Ishikawa (cell line): ENCODE measurements at regions not wholly inside any gene's neighbourhood (a gene's known extent, or its start where the extent isn't known, plus 50 kb on each side); places are given as distances from the start of the nearest gene placed in this dataset.

Experiments
- CEBPB ChIP-seq: IDR thresholded peaks from 2 replicates; pipeline ENCODE4 v1.6.1; 2012
- CREB1 ChIP-seq: IDR thresholded peaks from 2 replicates; pipeline ENCODE4 v1.6.1; 2012; ENCODE audit warnings: low read depth
- EGR1 ChIP-seq: IDR thresholded peaks from 2 replicates; pipeline ENCODE4 v1.6.1; 2012
- EP300 ChIP-seq: IDR thresholded peaks from 2 replicates; pipeline ENCODE4 v1.6.1; 2012; ENCODE audit warnings: borderline replicate concordance
- FOXM1 ChIP-seq: IDR thresholded peaks from 2 replicates; pipeline ENCODE4 v1.6.1; 2012; ENCODE audit warnings: low read depth, borderline replicate concordance
- MAX ChIP-seq: IDR thresholded peaks from 2 replicates; pipeline ENCODE4 v1.6.1; 2012
- NFIC ChIP-seq: IDR thresholded peaks from 2 replicates; pipeline ENCODE4 v1.6.1; 2012
- RAD21 ChIP-seq: IDR thresholded peaks from 2 replicates; pipeline ENCODE4 v1.6.1; 2012; ENCODE audit warnings: low read depth
- TAF1 ChIP-seq: IDR thresholded peaks from 2 replicates; pipeline ENCODE4 v1.6.1; 2012; ENCODE audit warnings: low read depth, mild to moderate bottlenecking
- TCF12 ChIP-seq: IDR thresholded peaks from 2 replicates; pipeline ENCODE4 v1.6.1; 2012; ENCODE audit warnings: low read depth
- TEAD4 ChIP-seq: IDR thresholded peaks from 2 replicates; pipeline ENCODE4 v1.6.1; 2012
- USF1 ChIP-seq: IDR thresholded peaks from 2 replicates; pipeline ENCODE4 v1.6.1; 2012
- YY1 ChIP-seq: IDR thresholded peaks from 2 replicates; pipeline ENCODE4 v1.6.1; 2012; ENCODE audit warnings: low read depth
- ZBTB7A ChIP-seq: IDR thresholded peaks from 2 replicates; pipeline ENCODE4 v1.6.1; 2012; ENCODE audit warnings: low read depth
- TF ChIP-seq, protein P1 (sequence below): IDR thresholded peaks from 2 replicates; pipeline ENCODE4 v1.6.1; 2012; ENCODE audit warnings: low read depth, mild to moderate bottlenecking

DNA sequence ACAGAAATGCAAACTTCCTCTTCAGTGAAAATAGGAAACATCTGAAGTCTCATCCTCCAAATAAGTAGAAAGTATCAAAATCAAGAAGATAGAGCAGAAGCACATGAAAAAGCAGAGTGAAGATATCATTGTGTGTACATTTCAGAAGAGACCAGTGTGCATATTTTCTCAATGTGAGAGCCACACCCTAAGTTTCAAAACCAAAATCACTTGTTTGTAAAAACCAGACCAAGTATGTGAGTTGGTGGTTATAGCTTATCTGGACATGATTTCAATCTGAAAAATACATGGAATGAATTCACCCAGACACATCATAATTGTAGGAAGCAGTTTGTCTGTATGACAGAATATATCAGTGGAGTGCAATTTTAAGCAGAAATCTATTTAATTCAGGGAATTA is 536.0 kb downstream of the JRKL start:
- TF ChIP-seq FOXM1 (no peak), USF1 (no peak), EGR1 (no peak), MAX (no peak), CEBPB (no peak), YY1 (no peak), ZBTB7A (no peak), TCF12 (no peak)
- TF ChIP-seq, protein P1, sequence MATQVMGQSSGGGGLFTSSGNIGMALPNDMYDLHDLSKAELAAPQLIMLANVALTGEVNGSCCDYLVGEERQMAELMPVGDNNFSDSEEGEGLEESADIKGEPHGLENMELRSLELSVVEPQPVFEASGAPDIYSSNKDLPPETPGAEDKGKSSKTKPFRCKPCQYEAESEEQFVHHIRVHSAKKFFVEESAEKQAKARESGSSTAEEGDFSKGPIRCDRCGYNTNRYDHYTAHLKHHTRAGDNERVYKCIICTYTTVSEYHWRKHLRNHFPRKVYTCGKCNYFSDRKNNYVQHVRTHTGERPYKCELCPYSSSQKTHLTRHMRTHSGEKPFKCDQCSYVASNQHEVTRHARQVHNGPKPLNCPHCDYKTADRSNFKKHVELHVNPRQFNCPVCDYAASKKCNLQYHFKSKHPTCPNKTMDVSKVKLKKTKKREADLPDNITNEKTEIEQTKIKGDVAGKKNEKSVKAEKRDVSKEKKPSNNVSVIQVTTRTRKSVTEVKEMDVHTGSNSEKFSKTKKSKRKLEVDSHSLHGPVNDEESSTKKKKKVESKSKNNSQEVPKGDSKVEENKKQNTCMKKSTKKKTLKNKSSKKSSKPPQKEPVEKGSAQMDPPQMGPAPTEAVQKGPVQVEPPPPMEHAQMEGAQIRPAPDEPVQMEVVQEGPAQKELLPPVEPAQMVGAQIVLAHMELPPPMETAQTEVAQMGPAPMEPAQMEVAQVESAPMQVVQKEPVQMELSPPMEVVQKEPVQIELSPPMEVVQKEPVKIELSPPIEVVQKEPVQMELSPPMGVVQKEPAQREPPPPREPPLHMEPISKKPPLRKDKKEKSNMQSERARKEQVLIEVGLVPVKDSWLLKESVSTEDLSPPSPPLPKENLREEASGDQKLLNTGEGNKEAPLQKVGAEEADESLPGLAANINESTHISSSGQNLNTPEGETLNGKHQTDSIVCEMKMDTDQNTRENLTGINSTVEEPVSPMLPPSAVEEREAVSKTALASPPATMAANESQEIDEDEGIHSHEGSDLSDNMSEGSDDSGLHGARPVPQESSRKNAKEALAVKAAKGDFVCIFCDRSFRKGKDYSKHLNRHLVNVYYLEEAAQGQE: no peak

DNA sequence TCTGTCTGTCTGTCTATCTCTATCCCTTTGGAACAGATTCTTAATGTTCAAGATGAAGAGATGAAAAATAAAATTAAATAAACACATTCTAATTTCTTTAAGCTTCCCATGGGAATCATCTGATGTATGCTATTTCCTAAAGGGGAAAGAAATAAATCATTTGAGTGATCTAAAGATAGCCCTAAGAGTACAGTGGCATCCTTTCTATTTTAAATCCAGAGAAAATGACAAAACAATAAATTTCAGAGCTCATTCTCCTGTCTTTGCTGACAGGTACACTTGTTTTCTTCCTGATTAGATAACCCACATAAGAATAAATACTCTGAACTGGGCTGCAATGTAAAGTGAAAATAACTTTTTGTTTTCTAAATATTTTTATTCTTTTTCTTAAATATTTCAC is 550.4 kb downstream of the JRKL start:
- no peak for TF ChIP-seq USF1
- TF ChIP-seq NFIC: no peak
- TF ChIP-seq CEBPB: no peak
- TF ChIP-seq TCF12: no peak
- no peak for TF ChIP-seq CREB1
- TF ChIP-seq TAF1: no peak
- no peak for TF ChIP-seq EP300
- TF ChIP-seq TEAD4: no peak
- TF ChIP-seq RAD21: no peak
- TF ChIP-seq YY1: no peak
- no peak for TF ChIP-seq ZBTB7A
- TF ChIP-seq EGR1: no peak
- no peak for TF ChIP-seq FOXM1
- TF ChIP-seq MAX: no peak
- TF ChIP-seq, protein P1: no peak

- TF ChIP-seq, protein P1: no peak
- TF ChIP-seq ZBTB7A (no peak), RAD21 (no peak), USF1 (no peak), NFIC (no peak), EP300 (no peak), TAF1 (no peak), MAX (no peak)
Measured at GRCh38 chr11:96942855-96943254, 553.0 kb downstream of the JRKL start.

- TF ChIP-seq FOXM1 (no peak), MAX (no peak), CREB1 (no peak), YY1 (no peak), TEAD4 (no peak), USF1 (no peak), CEBPB (no peak), ZBTB7A (no peak), TAF1 (no peak), EGR1 (no peak), TCF12 (no peak)
- TF ChIP-seq, protein P1: no peak
Measured at GRCh38 chr11:96943970-96944369, 554.2 kb downstream of the JRKL start.
